ENCODE measurements at regions not wholly inside any gene's neighbourhood (a gene's known extent, or its start where the extent isn't known, plus 50 kb on each side); places are given as distances from the start of the nearest gene placed in this dataset.

DNA sequence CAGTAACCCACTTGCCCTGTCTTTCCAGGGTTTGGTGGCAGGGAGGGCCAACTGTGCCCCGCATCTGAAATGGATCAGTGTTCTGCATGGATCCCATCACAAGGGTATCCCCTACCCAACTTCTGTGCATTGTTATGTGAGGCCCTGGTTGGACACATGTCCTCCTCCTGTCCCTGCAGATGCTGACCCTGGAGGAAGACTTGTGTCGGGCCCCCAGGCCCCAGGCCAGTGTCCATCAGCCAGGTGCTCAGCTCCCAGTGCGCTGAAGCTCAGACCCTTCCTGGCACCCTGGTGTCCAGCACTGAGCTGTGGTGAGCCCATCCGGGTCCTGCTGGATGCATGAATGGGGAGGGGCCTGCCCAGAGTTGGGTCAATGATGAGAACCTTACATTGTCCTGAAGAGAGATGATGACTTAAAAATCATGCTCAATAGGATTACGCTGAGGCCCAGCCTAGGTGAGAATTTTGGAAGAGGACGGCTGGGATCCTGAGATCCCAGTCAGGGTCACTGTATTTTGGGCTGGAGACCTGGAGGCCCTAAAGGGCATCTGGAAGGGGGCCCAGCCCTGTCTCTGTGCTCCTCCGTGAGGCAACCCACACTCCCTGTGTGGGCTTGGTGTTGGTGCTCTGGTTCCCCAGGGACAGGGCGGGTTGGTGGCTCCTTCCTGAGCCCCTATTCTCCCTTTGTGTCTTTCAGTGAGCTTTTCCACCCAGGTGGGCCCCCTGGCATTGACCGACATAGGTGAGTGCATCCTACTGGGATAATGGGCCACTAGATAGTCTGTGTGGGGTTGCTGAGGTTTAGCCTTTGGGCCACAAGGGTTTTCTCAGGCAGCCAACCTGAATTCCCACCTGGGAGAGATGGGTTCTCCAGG lies 199.1 kb downstream of the UBE3A start:
- intact Hi-C loops (cut with DNase I) = no loop called here
- H3K27ac ChIP-seq = no peak overlapping the region
- TF ChIP-seq, protein P1, sequence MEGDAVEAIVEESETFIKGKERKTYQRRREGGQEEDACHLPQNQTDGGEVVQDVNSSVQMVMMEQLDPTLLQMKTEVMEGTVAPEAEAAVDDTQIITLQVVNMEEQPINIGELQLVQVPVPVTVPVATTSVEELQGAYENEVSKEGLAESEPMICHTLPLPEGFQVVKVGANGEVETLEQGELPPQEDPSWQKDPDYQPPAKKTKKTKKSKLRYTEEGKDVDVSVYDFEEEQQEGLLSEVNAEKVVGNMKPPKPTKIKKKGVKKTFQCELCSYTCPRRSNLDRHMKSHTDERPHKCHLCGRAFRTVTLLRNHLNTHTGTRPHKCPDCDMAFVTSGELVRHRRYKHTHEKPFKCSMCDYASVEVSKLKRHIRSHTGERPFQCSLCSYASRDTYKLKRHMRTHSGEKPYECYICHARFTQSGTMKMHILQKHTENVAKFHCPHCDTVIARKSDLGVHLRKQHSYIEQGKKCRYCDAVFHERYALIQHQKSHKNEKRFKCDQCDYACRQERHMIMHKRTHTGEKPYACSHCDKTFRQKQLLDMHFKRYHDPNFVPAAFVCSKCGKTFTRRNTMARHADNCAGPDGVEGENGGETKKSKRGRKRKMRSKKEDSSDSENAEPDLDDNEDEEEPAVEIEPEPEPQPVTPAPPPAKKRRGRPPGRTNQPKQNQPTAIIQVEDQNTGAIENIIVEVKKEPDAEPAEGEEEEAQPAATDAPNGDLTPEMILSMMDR (IDR thresholded peaks at IDR 0.05) = no peak
- no peaks in the 10 kb centered on the region for H3K36me3 ChIP-seq
- H3K4me1 ChIP-seq = no peaks in the 10 kb centered on the region
- no peak for DNase-seq
- no peak overlapping the region for H3K9ac ChIP-seq (ENCODE audit: low read depth in 2 of 2, low read length in 2 of 2)
- H3K9me3 ChIP-seq = no peaks in the 10 kb centered on the region
- no peak overlapping the region for H3K4me3 ChIP-seq
- H3K27me3 ChIP-seq = no peaks in the 10 kb centered on the region

DNA sequence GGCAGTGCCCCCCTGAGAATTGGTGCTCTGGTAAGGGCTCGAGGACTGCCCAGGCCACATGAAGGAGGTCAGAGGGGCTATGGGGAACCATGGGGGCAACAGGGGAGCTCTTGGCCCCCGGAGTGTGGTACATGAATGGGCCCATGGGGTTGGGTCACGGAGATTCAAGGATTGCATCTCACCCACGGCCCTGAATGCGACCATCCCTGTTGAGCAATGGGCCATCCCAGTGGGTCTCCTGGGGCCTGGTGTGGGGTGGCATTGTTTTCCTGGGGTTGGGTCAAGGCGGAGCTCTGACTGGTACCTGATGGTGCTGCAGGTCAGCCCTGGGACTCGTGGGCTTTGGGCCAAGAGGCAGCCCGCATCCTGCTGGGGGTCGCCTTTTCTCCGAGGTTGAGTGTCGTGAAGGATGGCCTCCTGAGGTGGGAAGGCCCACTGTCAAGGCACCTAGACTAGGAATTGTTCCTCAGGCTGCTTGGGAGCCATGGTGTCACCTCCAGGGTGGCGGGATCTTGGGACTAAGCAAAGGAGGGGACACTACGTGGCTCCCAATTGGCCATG lies 198.3 kb downstream of the UBE3A start:
- Histone ChIP-seq H3K27me3 (no peaks in the 10 kb centered on the region), H3K27ac (no peak overlapping the region), H3K4me1 (no peaks in the 10 kb centered on the region), H3K9ac (ENCODE audit: low read depth in 2 of 2, low read length in 2 of 2) (no peak overlapping the region), H3K4me3 (no peak overlapping the region), H3K36me3 (no peaks in the 10 kb centered on the region), H3K9me3 (no peaks in the 10 kb centered on the region)
- DNase-seq = no peak
- TF ChIP-seq, protein P1 (IDR thresholded peaks at IDR 0.05) = no peak
- intact Hi-C loops (cut with DNase I) = no loop called here

DNA sequence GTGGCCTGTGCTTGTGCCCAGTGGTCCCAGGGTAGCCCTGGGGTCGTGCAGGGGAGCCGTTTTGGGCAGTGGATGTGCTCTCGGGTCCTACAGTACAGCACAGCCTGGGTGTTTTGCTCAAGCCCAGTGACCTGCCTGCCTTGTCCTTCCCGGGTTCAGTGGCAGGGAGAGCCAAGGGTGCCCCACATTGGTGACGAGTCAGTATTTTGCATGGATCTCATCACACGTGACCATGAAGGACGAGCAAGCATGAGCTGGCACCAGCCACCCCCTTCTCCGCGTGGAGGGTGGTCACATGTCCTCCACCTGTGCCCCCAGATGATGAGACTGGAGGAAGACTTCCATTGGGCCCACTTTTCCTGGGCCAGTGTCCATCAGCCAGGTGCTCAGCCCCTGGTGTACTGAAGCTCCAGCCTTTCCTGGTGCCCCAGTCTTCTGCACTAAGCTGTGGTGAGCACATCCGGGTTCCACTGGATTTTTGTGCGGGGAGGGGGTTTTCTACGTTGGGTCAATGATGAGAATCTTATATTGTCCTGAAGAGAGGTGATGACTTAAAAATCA lies 197.5 kb downstream of the UBE3A start:
- H3K27ac ChIP-seq = no peak overlapping the region
- no peaks in the 10 kb centered on the region for H3K36me3 ChIP-seq
- intact Hi-C loops (cut with DNase I) = no loop called here
- H3K9me3 ChIP-seq = no peaks in the 10 kb centered on the region
- H3K9ac ChIP-seq (ENCODE audit: low read depth in 2 of 2, low read length in 2 of 2) = no peak overlapping the region
- TF ChIP-seq, protein P1 (IDR thresholded peaks at IDR 0.05) = no peak
- no peaks in the 10 kb centered on the region for H3K4me1 ChIP-seq
- no peak for DNase-seq
- no peaks in the 10 kb centered on the region for H3K27me3 ChIP-seq
- no peak overlapping the region for H3K4me3 ChIP-seq

DNA sequence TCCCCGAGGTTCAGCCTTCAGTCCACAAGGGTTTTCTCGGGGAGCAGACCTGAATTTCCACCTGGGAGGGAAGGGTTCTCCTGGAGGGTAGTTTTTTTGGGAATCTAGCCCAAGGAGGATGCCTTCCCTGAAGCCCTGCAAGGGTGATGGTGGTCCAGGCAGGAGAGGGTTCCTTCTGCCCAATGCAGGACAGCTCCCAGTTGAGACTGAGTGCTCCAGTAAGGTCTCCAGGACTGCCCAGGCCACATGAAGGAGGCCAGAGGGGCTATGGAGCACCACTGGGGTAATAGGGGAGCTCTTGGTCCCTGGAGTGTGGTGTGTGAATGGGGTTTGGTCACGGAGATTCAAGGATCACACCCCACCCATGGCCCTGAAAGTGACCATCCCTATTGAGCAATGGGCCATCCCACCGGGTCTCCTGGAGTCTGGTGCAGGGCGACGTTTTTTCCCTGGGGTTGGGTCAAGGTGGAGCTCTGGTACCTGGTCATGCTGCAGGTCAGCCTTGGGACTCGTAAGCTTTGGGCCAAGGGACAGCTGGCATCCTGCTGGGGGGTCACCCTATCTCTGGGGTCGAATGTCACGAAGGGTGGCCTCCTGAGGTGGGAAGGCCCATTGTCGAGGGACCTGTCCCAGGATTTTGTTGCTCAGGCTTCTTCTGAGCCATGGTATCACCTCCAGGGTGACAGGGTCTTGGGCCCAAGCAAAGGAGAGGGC lies 196.5 kb downstream of the UBE3A start:
- Histone ChIP-seq H3K27me3 (no peaks in the 10 kb centered on the region), H3K4me1 (no peaks in the 10 kb centered on the region), H3K36me3 (no peaks in the 10 kb centered on the region), H3K9me3 (no peaks in the 10 kb centered on the region), H3K4me3 (no peak overlapping the region), H3K9ac (ENCODE audit: low read depth in 2 of 2, low read length in 2 of 2) (no peak overlapping the region), H3K27ac (no peak overlapping the region)
- intact Hi-C loops (cut with DNase I) = no loop called here
- no peak for DNase-seq
- TF ChIP-seq, protein P1 (IDR thresholded peaks at IDR 0.05) = no peak

DNA sequence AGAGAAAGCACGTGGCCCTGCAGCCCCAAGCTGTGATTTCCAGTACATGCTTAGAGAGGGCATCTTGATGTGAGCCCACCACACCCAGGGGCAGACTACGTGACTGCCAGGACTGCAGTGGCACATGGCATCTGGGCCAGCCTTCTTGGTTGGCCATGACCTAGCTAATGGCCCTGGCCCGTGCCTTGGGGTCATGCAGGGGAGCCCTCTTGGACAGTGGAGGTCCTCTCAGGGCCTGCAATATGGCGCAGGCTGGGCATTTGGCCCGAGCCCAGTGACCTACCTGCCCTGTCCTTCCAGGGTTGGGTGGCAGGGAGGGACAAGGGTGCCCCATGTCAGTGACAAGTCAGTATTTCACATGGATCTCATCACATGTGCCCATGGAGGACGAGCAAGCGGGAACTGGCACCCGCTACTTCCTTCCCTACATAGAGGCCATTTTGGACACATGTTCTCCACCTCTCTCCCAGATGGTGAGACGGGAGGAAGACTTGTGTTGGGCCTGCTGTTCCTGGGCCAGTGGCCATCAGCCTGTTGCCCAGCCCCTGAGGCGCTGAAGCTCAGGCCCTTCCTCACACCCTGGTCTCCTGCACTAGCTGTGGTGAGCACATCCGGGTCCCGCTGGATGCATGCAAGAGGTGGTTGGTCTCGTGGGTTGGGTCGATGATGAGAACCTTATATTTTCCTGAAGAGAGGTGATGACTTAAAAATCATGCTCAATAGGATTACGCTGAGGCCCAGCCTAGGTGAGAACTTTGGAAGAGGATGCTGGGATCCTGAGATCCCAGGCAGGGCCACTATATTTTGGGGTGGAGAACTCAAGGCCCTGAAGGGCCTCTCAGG lies 195.6 kb downstream of the UBE3A start:
- Histone ChIP-seq H3K27ac (no peak overlapping the region), H3K36me3 (no peaks in the 10 kb centered on the region), H3K4me3 (no peak overlapping the region), H3K9me3 (no peaks in the 10 kb centered on the region), H3K27me3 (no peaks in the 10 kb centered on the region), H3K9ac (ENCODE audit: low read depth in 2 of 2, low read length in 2 of 2) (no peak overlapping the region), H3K4me1 (no peaks in the 10 kb centered on the region)
- DNase-seq = no peak
- TF ChIP-seq, protein P1 (IDR thresholded peaks at IDR 0.05) = no peak
- intact Hi-C loops (cut with DNase I) = no loop called here
